Choroid plexus epithelial cell (primary cell): ENCODE measurements at regions not wholly inside any gene's neighbourhood (a gene's known extent, or its start where the extent isn't known, plus 50 kb on each side); places are given as distances from the start of the nearest gene placed in this dataset.

Experiments used
- DNase-seq: peaks from one replicate; pipeline ENCODE4 v3.0.0-alpha.2; 2010; ENCODE audit warnings: low read depth
- H3K4me3 ChIP-seq: 2 replicates; pipeline ENCODE4 v1.5.1; 2011; ENCODE audit warnings: low read depth, mild to moderate bottlenecking, control low read depth, low read length, moderate library complexity
- CTCF ChIP-seq: conservative IDR thresholded peaks from 2 replicates; pipeline ENCODE4 v1.5.1; 2011; ENCODE audit warnings: low read depth, mild to moderate bottlenecking, control low read depth, inconsistent platforms, low read length, moderate library complexity

GRCh38 chr2:14297340-14297739, 335.2 kb upstream of the LRATD1 start:
- H3K4me3 ChIP-seq, result no peak overlapping the region
- DNase-seq, result no peak
- TF ChIP-seq CTCF, result no peak

GRCh38 chr2:14297906-14298305, 334.6 kb upstream of the LRATD1 start:
- DNase-seq, result no peak
- no peak for TF ChIP-seq CTCF

GRCh38 chr2:14301331-14301730, 331.2 kb upstream of the LRATD1 start:
- no peak overlapping the region for H3K4me3 ChIP-seq
- TF ChIP-seq CTCF, result no peak
- peak; percentile 3 for DNase-seq

More at GRCh38 chr2:14297906-14298305, 334.6 kb upstream of the LRATD1 start:
- H3K4me3 ChIP-seq, result no peak overlapping the region

GRCh38 chr2:14303366-14304115, 329.0 kb upstream of the LRATD1 start:
- TF ChIP-seq CTCF, result no peak
- DNase-seq, result no peak
- no peak overlapping the region for H3K4me3 ChIP-seq

- no peak overlapping the region for H3K4me3 ChIP-seq
- TF ChIP-seq CTCF, result no peak
- no peak for DNase-seq
Observed at GRCh38 chr2:14304326-14304725, 328.2 kb upstream of the LRATD1 start.

GRCh38 chr2:14306268-14306861, 326.2 kb upstream of the LRATD1 start:
- no peak for TF ChIP-seq CTCF
- no peak overlapping the region for H3K4me3 ChIP-seq
- no peak for DNase-seq

- no peak for DNase-seq
- TF ChIP-seq CTCF, result no peak
- no peak overlapping the region for H3K4me3 ChIP-seq
Observed at GRCh38 chr2:14313341-14313740, 319.2 kb upstream of the LRATD1 start.
